ENCODE measurements at regions not wholly inside any gene's neighbourhood (a gene's known extent, or its start where the extent isn't known, plus 50 kb on each side); places are given as distances from the start of the nearest gene placed in this dataset.
A peak's percentile ranks its signal among the peaks of the same experiment; 100 is the strongest.

GRCh38 chr3:46091046-46091445 lies 63.8 kb upstream of the XCR1 start:
- TF ChIP-seq POLR2A (IDR thresholded peaks at IDR 0.05) (no peak), EP300 (IDR thresholded peaks at IDR 0.05) (no peak), POLR2AphosphoS5 (IDR thresholded peaks at IDR 0.05) (no peak), CTCF (IDR thresholded peaks at IDR 0.05) (no peak)
- intact Hi-C loops (cut with DNase I; ENCODE audit: low total_unique reads), result no loop called here
- peak overlapping the region in 2 of 5 donors; percentile 75 to 76 for H3K27ac ChIP-seq
- DNase-seq, result no peak
- no peaks in the 10 kb centered on the region for H3K27me3 ChIP-seq
- H3K36me3 ChIP-seq, result no peaks in the 10 kb centered on the region
- 67 to 92% (median 83%) methylated on average over 3 of the region's 3 CpGs for WGBS, 5 donors
- H3K4me1 ChIP-seq, result peaks cover 0 to 27% (median 11%) of the 10 kb centered on the region in 4 donors
- no peak overlapping the region for H3K4me3 ChIP-seq
- H3K9me3 ChIP-seq, result no peaks in the 10 kb centered on the region

- no peaks in the 10 kb centered on the region for H3K9me3 ChIP-seq
- no peaks in the 10 kb centered on the region for H3K27me3 ChIP-seq
- no peak overlapping the region for H3K4me3 ChIP-seq
- no peaks in the 10 kb centered on the region for H3K36me3 ChIP-seq
- intact Hi-C loops (cut with DNase I; ENCODE audit: low total_unique reads), result no loop called here
- peaks cover 0 to 25% (median 12%) of the 10 kb centered on the region in 4 donors for H3K4me1 ChIP-seq
- DNase-seq, result no peak
- TF ChIP-seq POLR2AphosphoS5 (IDR thresholded peaks at IDR 0.05) (no peak), EP300 (IDR thresholded peaks at IDR 0.05) (no peak), CTCF (IDR thresholded peaks at IDR 0.05) (no peak), POLR2A (IDR thresholded peaks at IDR 0.05) (no peak)
- WGBS, 5 donors, result 67 to 84% (median 79%) methylated on average over 4 of the region's 4 CpGs
- H3K27ac ChIP-seq, result peak overlapping the region in 3 of 5 donors; percentile 61 to 76 (median 75)
Measured at GRCh38 chr3:46090161-46090591, 62.9 kb upstream of the XCR1 start.

GRCh38 chr3:46089237-46090011 lies 62.1 kb upstream of the XCR1 start:
- intact Hi-C loops (cut with DNase I; ENCODE audit: low total_unique reads), result no loop called here
- peak; percentile 48 to 52 for DNase-seq

GRCh38 chr3:46087871-46088270 lies 60.6 kb upstream of the XCR1 start:
- WGBS, 5 donors, result 65 to 78% (median 73%) methylated on average over 3 of the region's 3 CpGs
- no peak overlapping the region for H3K4me3 ChIP-seq
- H3K4me1 ChIP-seq, result peaks cover 0 to 17% (median 12%) of the 10 kb centered on the region in 4 donors
- intact Hi-C loops (cut with DNase I; ENCODE audit: low total_unique reads), result no loop called here
- no peaks in the 10 kb centered on the region for H3K27me3 ChIP-seq
- no peaks in the 10 kb centered on the region for H3K36me3 ChIP-seq
- no peak overlapping the region for H3K27ac ChIP-seq
- TF ChIP-seq POLR2A (IDR thresholded peaks at IDR 0.05) (no peak), EP300 (IDR thresholded peaks at IDR 0.05) (no peak), CTCF (IDR thresholded peaks at IDR 0.05) (no peak), POLR2AphosphoS5 (IDR thresholded peaks at IDR 0.05) (no peak)
- DNase-seq, result peak in 1 of 2 donors; percentile 56
- H3K9me3 ChIP-seq, result no peaks in the 10 kb centered on the region

More at GRCh38 chr3:46089237-46090011, 62.1 kb upstream of the XCR1 start:
- Histone ChIP-seq H3K27me3 (no peaks in the 10 kb centered on the region), H3K36me3 (no peaks in the 10 kb centered on the region), H3K27ac (peak overlapping the region in 4 of 5 donors; percentile 54 to 76 (median 68)), H3K9me3 (no peaks in the 10 kb centered on the region), H3K4me3 (no peak overlapping the region), H3K4me1 (peaks cover 0 to 25% (median 12%) of the 10 kb centered on the region in 4 donors)
- TF ChIP-seq EP300 (IDR thresholded peaks at IDR 0.05) (no peak), POLR2AphosphoS5 (IDR thresholded peaks at IDR 0.05) (peak in 1 of 3 donors; percentile 70)
- 84 to 93% (median 89%) methylated on average over 3 to 5 of the region's 5 CpGs for WGBS, 5 donors

GRCh38 chr3:46086986-46087385 lies 59.7 kb upstream of the XCR1 start:
- no peaks in the 10 kb centered on the region for H3K9me3 ChIP-seq
- H3K4me3 ChIP-seq, result no peak overlapping the region
- no peak for DNase-seq
- no peaks in the 10 kb centered on the region for H3K27me3 ChIP-seq
- H3K36me3 ChIP-seq, result no peaks in the 10 kb centered on the region
- 31 to 55% (median 46%) methylated on average over 5 of the region's 5 CpGs for WGBS, 5 donors
- no peak overlapping the region for H3K27ac ChIP-seq
- intact Hi-C loops (cut with DNase I; ENCODE audit: low total_unique reads), result no loop called here
- no peak for TF ChIP-seq EP300 (IDR thresholded peaks at IDR 0.05)
- no peak for TF ChIP-seq POLR2AphosphoS5 (IDR thresholded peaks at IDR 0.05)
- H3K4me1 ChIP-seq, result peaks cover 0 to 16% (median 5%) of the 10 kb centered on the region in 4 donors
